ENCODE measurements at regions not wholly inside any gene's neighbourhood (a gene's known extent, or its start where the extent isn't known, plus 50 kb on each side); places are given as distances from the start of the nearest gene placed in this dataset.

DNA sequence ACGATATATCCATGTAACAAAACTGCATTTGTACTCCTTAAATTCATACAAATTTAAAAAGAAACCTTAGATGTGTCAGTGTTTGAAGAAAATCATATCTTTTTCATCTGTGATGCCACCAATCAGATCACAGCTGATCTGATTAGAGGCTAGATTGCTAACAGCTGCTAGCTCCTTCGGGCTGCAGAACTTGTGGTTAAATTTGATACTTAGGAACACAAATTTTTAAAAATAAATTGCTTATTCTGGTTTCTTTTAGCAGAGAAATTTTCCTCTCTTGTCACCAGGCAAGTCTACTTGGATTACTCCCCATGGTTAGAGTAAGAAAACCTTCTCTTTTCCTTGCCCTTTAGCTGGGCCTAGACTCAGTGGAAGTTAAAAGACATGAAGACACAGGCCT is 94.6 kb upstream of the RANBP6 start:
- Mint-ChIP-seq H3K27ac (0 out of 2 replicates have a peak overlapping the region, but pooled peaks have one; percentile 21), H3K36me3 (ENCODE audit: low read depth) (no peaks in the 10 kb centered on the region; the same call in 2 of the 3 replicates), H3K4me3 (no peak overlapping the region), H3K9me3 (peaks cover 10% of the 10 kb centered on the region), H3K27me3 (ENCODE audit: insufficient read depth, low read depth, poor library complexity) (no peaks in the 10 kb centered on the region), H3K4me1 (peaks cover 13% of the 10 kb centered on the region)
- H3K4me1 ChIP-seq (ENCODE audit: insufficient read depth) = no peaks in the 10 kb centered on the region
- H3F3A ChIP-seq (replicated peaks; ENCODE audit: low read depth) = no peaks in the 10 kb centered on the region
- TF ChIP-seq, protein P1, sequence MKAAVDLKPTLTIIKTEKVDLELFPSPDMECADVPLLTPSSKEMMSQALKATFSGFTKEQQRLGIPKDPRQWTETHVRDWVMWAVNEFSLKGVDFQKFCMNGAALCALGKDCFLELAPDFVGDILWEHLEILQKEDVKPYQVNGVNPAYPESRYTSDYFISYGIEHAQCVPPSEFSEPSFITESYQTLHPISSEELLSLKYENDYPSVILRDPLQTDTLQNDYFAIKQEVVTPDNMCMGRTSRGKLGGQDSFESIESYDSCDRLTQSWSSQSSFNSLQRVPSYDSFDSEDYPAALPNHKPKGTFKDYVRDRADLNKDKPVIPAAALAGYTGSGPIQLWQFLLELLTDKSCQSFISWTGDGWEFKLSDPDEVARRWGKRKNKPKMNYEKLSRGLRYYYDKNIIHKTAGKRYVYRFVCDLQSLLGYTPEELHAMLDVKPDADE (IDR thresholded peaks at IDR 0.05) = no peak
- no peak for TF ChIP-seq STAT1 (IDR thresholded peaks at IDR 0.05; ENCODE audit: unreplicated experiment)
- no peak for TF ChIP-seq EZH2 (IDR thresholded peaks at IDR 0.05; ENCODE audit: low read depth, unreplicated experiment)
- no peak for TF ChIP-seq ZNF462 (CRISPR knock-in tag; IDR thresholded peaks at IDR 0.05)
- no peak for TF ChIP-seq JUNB (IDR thresholded peaks at IDR 0.05; ENCODE audit: unreplicated experiment)
- TF ChIP-seq NANOG (IDR thresholded peaks at IDR 0.05; ENCODE audit: borderline replicate concordance) = no peak
- H3K36me3 ChIP-seq (ENCODE audit: insufficient read depth) = no peaks in the 10 kb centered on the region
- no peak overlapping the region for H3K27ac ChIP-seq (ENCODE audit: low read depth)
- H3K27me3 ChIP-seq (ENCODE audit: insufficient read depth) = no peaks in the 10 kb centered on the region
- H3K4me3 ChIP-seq = no peak overlapping the region
- no peak overlapping the region for H3K4me2 ChIP-seq
- no peaks in the 10 kb centered on the region for H3K79me2 ChIP-seq (replicated peaks; ENCODE audit: insufficient read depth)
- peak overlapping the region; percentile 72; the same call in 1 of the 2 replicates for H2AFZ ChIP-seq
- DNase-seq (ENCODE audit: low spot score) (no peak), ATAC-seq (no peak)
- no peaks in the 10 kb centered on the region for H4K20me1 ChIP-seq (replicated peaks; ENCODE audit: insufficient read depth)
- no peaks in the 10 kb centered on the region for H3K9me2 ChIP-seq (ENCODE audit: insufficient read depth)

Measured in GM23338 (cell line).